ENCODE measurements at regions not wholly inside any gene's neighbourhood (a gene's known extent, or its start where the extent isn't known, plus 50 kb on each side); places are given as distances from the start of the nearest gene placed in this dataset.
A peak's percentile ranks its signal among the peaks of the same experiment; 100 is the strongest.

GRCh38 chr7:46315891-46316290, 394.8 kb upstream of the IGFBP3 start:
- Mint-ChIP-seq H3K36me3 (ENCODE audit: low read depth, unreplicated experiment) (no peaks in the 10 kb centered on the region), H3K27me3 (ENCODE audit: low read depth, unreplicated experiment) (no peaks in the 10 kb centered on the region), H3K4me1 (ENCODE audit: low read depth, unreplicated experiment) (peaks cover 27% of the 10 kb centered on the region), H3K27ac (ENCODE audit: unreplicated experiment) (no peak overlapping the region), H3K9me3 (ENCODE audit: unreplicated experiment) (peaks cover 2% of the 10 kb centered on the region), H3K4me3 (ENCODE audit: unreplicated experiment) (no peak overlapping the region)
- H2AFZ ChIP-seq (ENCODE audit: low read depth, low read length), result no peak overlapping the region
- DNase-seq (ENCODE audit: low read depth), result no peak
- H3K4me2 ChIP-seq (ENCODE audit: low read length), result no peak overlapping the region
- H3K4me1 ChIP-seq (ENCODE audit: insufficient read depth, low read length), result no peaks in the 10 kb centered on the region
- FAIRE-seq, result no peak
- H3K79me2 ChIP-seq (ENCODE audit: insufficient read depth, low read length), result no peaks in the 10 kb centered on the region
- H3K36me3 ChIP-seq (ENCODE audit: insufficient read depth, low read length), result no peaks in the 10 kb centered on the region
- no peak for TF ChIP-seq CTCF (IDR thresholded peaks at IDR 0.05; ENCODE audit: insufficient read depth, low read depth, low read length)
- TF ChIP-seq EZH2 (IDR thresholded peaks at IDR 0.05; ENCODE audit: insufficient read depth, low read length), result no peak
- no peak overlapping the region for H3K9ac ChIP-seq (ENCODE audit: low read length)
- no peak overlapping the region for H3K27ac ChIP-seq (ENCODE audit: low read depth, low read length)
- H3K27me3 ChIP-seq (ENCODE audit: insufficient read depth, low read length), result no peaks in the 10 kb centered on the region
- no peaks in the 10 kb centered on the region for H3K9me3 ChIP-seq (ENCODE audit: insufficient read depth, low read depth, low read length)
- H3K4me3 ChIP-seq (ENCODE audit: insufficient read depth, low read depth, low read length), result no peak overlapping the region
- no peaks in the 10 kb centered on the region for H4K20me1 ChIP-seq (ENCODE audit: insufficient read depth, low read length)

DNA sequence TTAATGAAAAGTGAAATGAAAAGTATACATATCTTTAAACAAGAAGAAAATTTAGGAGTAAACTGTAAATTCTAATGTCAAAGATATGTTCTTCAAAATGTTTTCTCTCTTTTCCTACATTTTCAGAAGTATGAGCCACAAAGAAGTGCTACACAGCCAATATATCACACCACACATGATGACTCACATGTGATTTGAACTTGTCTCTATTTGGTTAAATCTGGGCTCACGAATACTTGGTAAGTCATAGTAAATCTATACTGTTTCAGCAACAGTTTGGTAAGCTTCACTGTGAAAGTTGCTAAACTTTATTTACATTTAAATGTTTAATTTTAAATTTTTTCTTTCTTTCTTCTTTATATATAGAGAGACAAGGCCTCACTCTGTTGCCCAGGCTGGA, 380.6 kb upstream of the IGFBP3 start:
- Histone ChIP-seq H3K4me3 (ENCODE audit: insufficient read depth, low read depth, low read length) (no peak overlapping the region), H3K9me3 (ENCODE audit: insufficient read depth, low read depth, low read length) (no peaks in the 10 kb centered on the region), H3K27me3 (ENCODE audit: insufficient read depth, low read length) (no peaks in the 10 kb centered on the region), H3K27ac (ENCODE audit: low read depth, low read length) (no peak overlapping the region), H3K79me2 (ENCODE audit: insufficient read depth, low read length) (no peaks in the 10 kb centered on the region), H4K20me1 (ENCODE audit: insufficient read depth, low read length) (no peaks in the 10 kb centered on the region), H2AFZ (ENCODE audit: low read depth, low read length) (no peak overlapping the region), H3K36me3 (ENCODE audit: insufficient read depth, low read length) (no peaks in the 10 kb centered on the region), H3K4me1 (ENCODE audit: insufficient read depth, low read length) (no peaks in the 10 kb centered on the region), H3K9ac (ENCODE audit: low read length) (no peak overlapping the region), H3K4me2 (ENCODE audit: low read length) (no peak overlapping the region)
- Mint-ChIP-seq H3K4me1 (ENCODE audit: low read depth, unreplicated experiment) (no peaks in the 10 kb centered on the region), H3K4me3 (ENCODE audit: unreplicated experiment) (no peak overlapping the region), H3K36me3 (ENCODE audit: low read depth, unreplicated experiment) (no peaks in the 10 kb centered on the region), H3K27me3 (ENCODE audit: low read depth, unreplicated experiment) (no peaks in the 10 kb centered on the region), H3K9me3 (ENCODE audit: unreplicated experiment) (no peaks in the 10 kb centered on the region), H3K27ac (ENCODE audit: unreplicated experiment) (no peak overlapping the region)
- TF ChIP-seq CTCF (IDR thresholded peaks at IDR 0.05; ENCODE audit: insufficient read depth, low read depth, low read length) (no peak), EZH2 (IDR thresholded peaks at IDR 0.05; ENCODE audit: insufficient read depth, low read length) (no peak)
- FAIRE-seq (no peak), DNase-seq (ENCODE audit: low read depth) (peak; percentile 60)

GRCh38 chr7:46297515-46297914, 376.4 kb upstream of the IGFBP3 start:
- no peaks in the 10 kb centered on the region for H3K9me3 Mint-ChIP-seq (ENCODE audit: unreplicated experiment)
- no peak for TF ChIP-seq EZH2 (IDR thresholded peaks at IDR 0.05; ENCODE audit: insufficient read depth, low read length)
- TF ChIP-seq CTCF (IDR thresholded peaks at IDR 0.05; ENCODE audit: insufficient read depth, low read depth, low read length), result no peak

More at GRCh38 chr7:46297515-46297914, 376.4 kb upstream of the IGFBP3 start:
- H3K27me3 ChIP-seq (ENCODE audit: insufficient read depth, low read length), result no peaks in the 10 kb centered on the region
- no peak overlapping the region for H3K4me2 ChIP-seq (ENCODE audit: low read length)
- H2AFZ ChIP-seq (ENCODE audit: low read depth, low read length), result no peak overlapping the region
- no peaks in the 10 kb centered on the region for H4K20me1 ChIP-seq (ENCODE audit: insufficient read depth, low read length)
- Mint-ChIP-seq H3K27me3 (ENCODE audit: low read depth, unreplicated experiment) (no peaks in the 10 kb centered on the region), H3K36me3 (ENCODE audit: low read depth, unreplicated experiment) (no peaks in the 10 kb centered on the region), H3K4me3 (ENCODE audit: unreplicated experiment) (no peak overlapping the region), H3K4me1 (ENCODE audit: low read depth, unreplicated experiment) (no peaks in the 10 kb centered on the region), H3K27ac (ENCODE audit: unreplicated experiment) (no peak overlapping the region)
- H3K27ac ChIP-seq (ENCODE audit: low read depth, low read length), result no peak overlapping the region
- no peaks in the 10 kb centered on the region for H3K4me1 ChIP-seq (ENCODE audit: insufficient read depth, low read length)
- H3K79me2 ChIP-seq (ENCODE audit: insufficient read depth, low read length), result no peaks in the 10 kb centered on the region
- H3K4me3 ChIP-seq (ENCODE audit: insufficient read depth, low read depth, low read length), result no peak overlapping the region
- no peak for FAIRE-seq
- H3K36me3 ChIP-seq (ENCODE audit: insufficient read depth, low read length), result no peaks in the 10 kb centered on the region
- H3K9ac ChIP-seq (ENCODE audit: low read length), result no peak overlapping the region
- no peak for DNase-seq (ENCODE audit: low read depth)
- H3K9me3 ChIP-seq (ENCODE audit: insufficient read depth, low read depth, low read length), result no peaks in the 10 kb centered on the region
